Astrocyte (in vitro differentiated cells and primary cell): ENCODE measurements at regions not wholly inside any gene's neighbourhood (a gene's known extent, or its start where the extent isn't known, plus 50 kb on each side); places are given as distances from the start of the nearest gene placed in this dataset.

Experiments used
- DNase-seq: peaks from one replicate; pipeline ENCODE4 v3.0.0-alpha.2; 2010; ENCODE audit warnings: low read depth
- FAIRE-seq: peaks from 2 replicates; lab custom pipeline; 2011; peaks lifted over from hg19 to GRCh38; lab: Jason Lieb, UNC
- H2AFZ ChIP-seq: 2 replicates; pipeline ENCODE4 v1.6.0; 2012; ENCODE audit warnings: low read depth, low read length, inconsistent platforms
- H3K27ac ChIP-seq: 2 replicates; pipeline ENCODE4 v1.5.1; 2011; ENCODE audit warnings: low read depth, low read length, inconsistent platforms
- H3K27me3 ChIP-seq: 2 replicates; pipeline ENCODE4 v1.6.0; 2011; ENCODE audit warnings: low read length, inconsistent platforms; ENCODE audit not compliant: insufficient read depth
- H3K36me3 ChIP-seq: 2 replicates; pipeline ENCODE4 v1.5.1; 2011; ENCODE audit warnings: low read length, inconsistent platforms; ENCODE audit not compliant: insufficient read depth
- H3K4me1 ChIP-seq: 2 replicates; pipeline ENCODE4 v1.5.1; 2011; ENCODE audit warnings: low read length, inconsistent platforms; ENCODE audit not compliant: insufficient read depth
- H3K4me2 ChIP-seq: 2 replicates; pipeline ENCODE4 v1.6.0; 2012; ENCODE audit warnings: low read length, inconsistent platforms
- H3K4me3 ChIP-seq: 2 replicates; pipeline ENCODE4 v1.5.1; 2011; ENCODE audit warnings: low read depth, mild to moderate bottlenecking, low read length, inconsistent platforms; ENCODE audit not compliant: insufficient read depth
- H3K79me2 ChIP-seq: 2 replicates; pipeline ENCODE4 v1.6.0; 2012; ENCODE audit warnings: mild to moderate bottlenecking, low read length, inconsistent platforms; ENCODE audit not compliant: insufficient read depth
- H3K9ac ChIP-seq: 2 replicates; pipeline ENCODE4 v1.6.0; 2012; ENCODE audit warnings: mild to moderate bottlenecking, low read length, inconsistent platforms
- H3K9me3 ChIP-seq: 2 replicates; pipeline ENCODE4 v1.5.1; 2012; ENCODE audit warnings: low read depth, mild to moderate bottlenecking, low read length, inconsistent platforms; ENCODE audit not compliant: insufficient read depth
- H4K20me1 ChIP-seq: 2 replicates; pipeline ENCODE4 v1.6.0; 2012; ENCODE audit warnings: low read length, inconsistent platforms; ENCODE audit not compliant: insufficient read depth
- H3K27ac Mint-ChIP-seq: one replicate; pipeline ENCODE4 v1.8.0; 2021; ENCODE audit warnings: mild to moderate bottlenecking, mixed read lengths; ENCODE audit not compliant: unreplicated experiment
- H3K27me3 Mint-ChIP-seq: one replicate; pipeline ENCODE4 v1.8.0; 2021; ENCODE audit warnings: low read depth, mixed read lengths; ENCODE audit not compliant: unreplicated experiment
- H3K36me3 Mint-ChIP-seq: one replicate; pipeline ENCODE4 v1.8.0; 2021; ENCODE audit warnings: low read depth, mixed read lengths; ENCODE audit not compliant: unreplicated experiment
- H3K4me1 Mint-ChIP-seq: one replicate; pipeline ENCODE4 v1.8.0; 2021; ENCODE audit warnings: low read depth, mixed read lengths; ENCODE audit not compliant: unreplicated experiment
- H3K4me3 Mint-ChIP-seq: one replicate; pipeline ENCODE4 v1.8.0; 2021; ENCODE audit warnings: mild to moderate bottlenecking, moderate library complexity, mixed read lengths; ENCODE audit not compliant: unreplicated experiment
- H3K9me3 Mint-ChIP-seq: one replicate; pipeline ENCODE4 v1.8.0; 2021; ENCODE audit warnings: mild to moderate bottlenecking, mixed read lengths; ENCODE audit not compliant: unreplicated experiment
- CTCF ChIP-seq: IDR thresholded peaks from 2 replicates; pipeline ENCODE4 v1.5.1; 2011; ENCODE audit warnings: low read depth, mild to moderate bottlenecking, inconsistent platforms, low read length, moderate library complexity; ENCODE audit not compliant: insufficient read depth
- EZH2 ChIP-seq: IDR thresholded peaks from 2 replicates; pipeline ENCODE4 v1.6.1; 2012; ENCODE audit warnings: mild to moderate bottlenecking, low read length, inconsistent platforms; ENCODE audit not compliant: insufficient read depth

GRCh38 chr12:39102474-39103209, 197.3 kb upstream of the CPNE8 start:
- H3K4me3 ChIP-seq: no peak overlapping the region
- TF ChIP-seq EZH2: no peak
- no peak for TF ChIP-seq CTCF
- no peak overlapping the region for H3K9ac ChIP-seq
- Mint-ChIP-seq H3K27ac (no peak overlapping the region), H3K4me3 (no peak overlapping the region), H3K36me3 (no peaks in the 10 kb centered on the region), H3K27me3 (no peaks in the 10 kb centered on the region), H3K4me1 (peaks cover 7% of the 10 kb centered on the region), H3K9me3 (no peaks in the 10 kb centered on the region)
- no peaks in the 10 kb centered on the region for H3K27me3 ChIP-seq
- H3K79me2 ChIP-seq: no peaks in the 10 kb centered on the region
- no peak overlapping the region for H3K4me2 ChIP-seq
- FAIRE-seq (no peak), DNase-seq (peak; percentile 90)
- H3K4me1 ChIP-seq: no peaks in the 10 kb centered on the region
- no peaks in the 10 kb centered on the region for H3K9me3 ChIP-seq
- H3K27ac ChIP-seq: no peak overlapping the region
- H2AFZ ChIP-seq: no peak overlapping the region
- no peaks in the 10 kb centered on the region for H4K20me1 ChIP-seq
- H3K36me3 ChIP-seq: no peaks in the 10 kb centered on the region

GRCh38 chr12:39095636-39096330, 190.4 kb upstream of the CPNE8 start:
- H3K9ac ChIP-seq: no peak overlapping the region
- H3K27ac ChIP-seq: no peak overlapping the region
- DNase-seq (no peak), FAIRE-seq (no peak)
- no peaks in the 10 kb centered on the region for H3K36me3 Mint-ChIP-seq
- H3K79me2 ChIP-seq: no peaks in the 10 kb centered on the region
- no peaks in the 10 kb centered on the region for H3K9me3 ChIP-seq
- no peaks in the 10 kb centered on the region for H3K9me3 Mint-ChIP-seq
- no peak overlapping the region for H3K27ac Mint-ChIP-seq
- no peaks in the 10 kb centered on the region for H3K27me3 Mint-ChIP-seq
- H3K27me3 ChIP-seq: no peaks in the 10 kb centered on the region
- no peak for TF ChIP-seq EZH2
- TF ChIP-seq CTCF: no peak
- no peak overlapping the region for H2AFZ ChIP-seq
- no peaks in the 10 kb centered on the region for H3K4me1 ChIP-seq
- H4K20me1 ChIP-seq: no peaks in the 10 kb centered on the region
- no peak overlapping the region for H3K4me3 Mint-ChIP-seq
- H3K4me1 Mint-ChIP-seq: no peaks in the 10 kb centered on the region
- H3K4me2 ChIP-seq: no peak overlapping the region
- no peaks in the 10 kb centered on the region for H3K36me3 ChIP-seq
- no peak overlapping the region for H3K4me3 ChIP-seq

- H3K27me3 Mint-ChIP-seq: no peaks in the 10 kb centered on the region
- no peak overlapping the region for H3K9ac ChIP-seq
- no peak for DNase-seq
These were observed 176.5 kb upstream of the CPNE8 start for GRCh38 chr12:39081910-39082309.

More at GRCh38 chr12:39081910-39082309, 176.5 kb upstream of the CPNE8 start:
- H3K36me3 ChIP-seq: no peaks in the 10 kb centered on the region
- no peaks in the 10 kb centered on the region for H4K20me1 ChIP-seq
- TF ChIP-seq CTCF (no peak), EZH2 (no peak)
- Mint-ChIP-seq H3K9me3 (no peaks in the 10 kb centered on the region), H3K27ac (no peak overlapping the region), H3K4me3 (no peak overlapping the region), H3K36me3 (no peaks in the 10 kb centered on the region), H3K4me1 (no peaks in the 10 kb centered on the region)
- no peaks in the 10 kb centered on the region for H3K4me1 ChIP-seq
- no peak overlapping the region for H3K4me2 ChIP-seq
- no peak overlapping the region for H3K4me3 ChIP-seq
- FAIRE-seq: no peak
- H3K79me2 ChIP-seq: no peaks in the 10 kb centered on the region
- H3K27me3 ChIP-seq: no peaks in the 10 kb centered on the region
- H3K9me3 ChIP-seq: no peaks in the 10 kb centered on the region
- no peak overlapping the region for H2AFZ ChIP-seq
- no peak overlapping the region for H3K27ac ChIP-seq
